ENCODE measurements at regions not wholly inside any gene's neighbourhood (a gene's known extent, or its start where the extent isn't known, plus 50 kb on each side); places are given as distances from the start of the nearest gene placed in this dataset.

DNA sequence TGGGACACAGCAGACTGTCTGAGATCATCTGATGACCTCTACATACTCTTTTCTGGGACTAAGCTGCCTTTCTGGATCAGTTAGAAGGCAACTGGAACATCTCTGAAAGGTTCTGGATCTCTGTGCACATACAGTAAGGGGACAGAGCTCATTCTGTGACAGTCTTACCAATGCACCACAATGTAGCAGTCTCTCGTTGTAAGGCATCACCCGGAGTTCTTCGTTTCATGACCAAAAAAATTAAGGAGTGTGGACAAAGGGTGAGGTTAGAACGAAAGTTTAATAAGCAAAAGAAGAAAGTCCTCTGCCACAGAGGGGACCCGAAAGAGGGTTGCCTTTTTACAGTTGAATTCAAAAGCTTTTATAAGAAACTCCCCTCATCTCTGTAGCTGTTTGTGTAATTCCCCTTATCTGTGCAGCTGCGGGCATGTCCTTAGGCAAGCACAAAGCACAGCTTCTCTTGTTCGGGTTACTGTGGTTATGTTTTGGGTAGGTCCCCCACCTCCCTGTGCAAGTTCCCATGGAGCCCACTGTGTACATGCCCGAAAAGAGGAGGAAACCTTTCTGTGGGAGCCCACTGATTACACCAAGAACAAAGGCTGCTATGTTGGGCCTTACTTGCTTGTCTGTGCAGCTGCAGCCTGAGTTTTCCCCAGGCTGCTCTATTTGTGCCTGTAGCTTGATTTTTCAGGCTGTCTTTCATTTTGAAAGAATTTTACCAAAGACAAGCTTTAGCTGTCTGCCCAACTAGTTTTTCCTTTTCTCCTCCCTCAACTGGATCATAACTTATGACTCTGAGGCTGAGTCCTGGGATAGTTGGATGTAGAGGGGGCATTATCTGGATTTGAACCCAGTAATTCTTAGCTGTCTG, 53.1 kb upstream of the CACNA1E start:
- DNase-seq (ENCODE audit: low spot score) = no peak

All from hematopoietic multipotent progenitor cell treated with erythropoietin and hydrocortisone succinate and interleukin-3 and kit ligand, for 15 days (in vitro differentiated cells).